ENCODE measurements at regions not wholly inside any gene's neighbourhood (a gene's known extent, or its start where the extent isn't known, plus 50 kb on each side); places are given as distances from the start of the nearest gene placed in this dataset.
"Not testable (repeated sequence)": the region's sequence is repeated elsewhere in the genome, so short reads cannot be mapped to it uniquely, and the experiment has no call there.

GRCh38 chr2:192983173-192983572, 788.4 kb upstream of the TMEFF2 start:
- DNase-seq (ENCODE audit: low read depth in 3 of 3, low spot score in 2 of 3) = no peak

GRCh38 chr2:192978395-192978794, 783.7 kb upstream of the TMEFF2 start:
- DNase-seq (ENCODE audit: low read depth in 3 of 3, low spot score in 2 of 3) = peak; percentile 10 to 41 (median 15)

GRCh38 chr2:192971981-192972380, 777.2 kb upstream of the TMEFF2 start:
- DNase-seq (ENCODE audit: low read depth in 3 of 3, low spot score in 2 of 3) = no peak

- DNase-seq (ENCODE audit: low read depth in 3 of 3, low spot score in 2 of 3) = no peak
These were observed 774.3 kb upstream of the TMEFF2 start for GRCh38 chr2:192969055-192969454.

GRCh38 chr2:192960945-192961344, 766.2 kb upstream of the TMEFF2 start:
- no peak for DNase-seq (ENCODE audit: low read depth in 3 of 3, low spot score in 2 of 3)

- not testable (repeated sequence) for DNase-seq (ENCODE audit: low read depth in 3 of 3, low spot score in 2 of 3)
These were observed 763.9 kb upstream of the TMEFF2 start for GRCh38 chr2:192958615-192959014.

GRCh38 chr2:192957425-192957824, 762.7 kb upstream of the TMEFF2 start:
- DNase-seq (ENCODE audit: low read depth in 3 of 3, low spot score in 2 of 3) = no peak

- DNase-seq (ENCODE audit: low read depth in 3 of 3, low spot score in 2 of 3) = no peak
These were observed 758.4 kb upstream of the TMEFF2 start for GRCh38 chr2:192953116-192953515.

- DNase-seq (ENCODE audit: low read depth in 3 of 3, low spot score in 2 of 3) = no peak
These were observed 757.5 kb upstream of the TMEFF2 start for GRCh38 chr2:192952245-192952644.

- DNase-seq (ENCODE audit: low read depth in 3 of 3, low spot score in 2 of 3) = no peak
These were observed 753.6 kb upstream of the TMEFF2 start for GRCh38 chr2:192948316-192948715.

- no peak for DNase-seq (ENCODE audit: low read depth in 3 of 3, low spot score in 2 of 3)
These were observed 752.6 kb upstream of the TMEFF2 start for GRCh38 chr2:192947352-192947751.

GRCh38 chr2:192940767-192941166, 746.0 kb upstream of the TMEFF2 start:
- DNase-seq (ENCODE audit: low read depth in 3 of 3, low spot score in 2 of 3) = no peak

GRCh38 chr2:192932376-192932775, 737.6 kb upstream of the TMEFF2 start:
- no peak for DNase-seq (ENCODE audit: low read depth in 3 of 3, low spot score in 2 of 3)

GRCh38 chr2:192921631-192922030, 726.9 kb upstream of the TMEFF2 start:
- not testable (repeated sequence) for DNase-seq (ENCODE audit: low read depth in 3 of 3, low spot score in 2 of 3)

GRCh38 chr2:192901446-192901845, 706.7 kb upstream of the TMEFF2 start:
- no peak for DNase-seq (ENCODE audit: low read depth in 3 of 3, low spot score in 2 of 3)

- DNase-seq (ENCODE audit: low read depth in 3 of 3, low spot score in 2 of 3) = no peak
These were observed 704.7 kb upstream of the TMEFF2 start for GRCh38 chr2:192899466-192899865.

- not testable (repeated sequence) for DNase-seq (ENCODE audit: low read depth in 3 of 3, low spot score in 2 of 3)
These were observed 699.2 kb upstream of the TMEFF2 start for GRCh38 chr2:192893976-192894375.

- DNase-seq (ENCODE audit: low read depth in 3 of 3, low spot score in 2 of 3) = no peak
These were observed 693.4 kb upstream of the TMEFF2 start for GRCh38 chr2:192888109-192888508.

GRCh38 chr2:192887337-192887736, 692.6 kb upstream of the TMEFF2 start:
- DNase-seq (ENCODE audit: low read depth in 3 of 3, low spot score in 2 of 3) = peak; percentile 13 to 31 (median 24)

GRCh38 chr2:192886636-192887035, 691.9 kb upstream of the TMEFF2 start:
- no peak for DNase-seq (ENCODE audit: low read depth in 3 of 3, low spot score in 2 of 3)

GRCh38 chr2:192885569-192886160, 690.9 kb upstream of the TMEFF2 start:
- DNase-seq (ENCODE audit: low read depth in 3 of 3, low spot score in 2 of 3) = no peak

- no peak for DNase-seq (ENCODE audit: low read depth in 3 of 3, low spot score in 2 of 3)
These were observed 682.4 kb upstream of the TMEFF2 start for GRCh38 chr2:192877159-192877558.

- DNase-seq (ENCODE audit: low read depth in 3 of 3, low spot score in 2 of 3) = no peak
These were observed 682.0 kb upstream of the TMEFF2 start for GRCh38 chr2:192876698-192877097.
